Panc1 (cell line): ENCODE measurements at regions not wholly inside any gene's neighbourhood (a gene's known extent, or its start where the extent isn't known, plus 50 kb on each side); places are given as distances from the start of the nearest gene placed in this dataset.

Source experiments
- SIN3A ChIP-seq: IDR thresholded peaks from 2 replicates; pipeline ENCODE4 v1.6.1; 2012; ENCODE audit warnings: low read depth, mild to moderate bottlenecking, low read length, moderate library complexity, borderline replicate concordance; ENCODE audit not compliant: insufficient read depth
- TF ChIP-seq, protein P1 (sequence below): fragments of 450-650 bp; IDR thresholded peaks from 2 replicates; pipeline ENCODE4 v1.5.1; 2017; ENCODE audit warnings: mild to moderate bottlenecking
- TF ChIP-seq, protein P2 (sequence below), 2 experiments: IDR thresholded peaks; 2 replicates each; pipeline ENCODE4 v1.6.1; 2011 to 2012; ENCODE audit warnings: low read depth in 2 of 2, control low read depth in 1 of 2, low read length in 1 of 2, mild to moderate bottlenecking in 1 of 2, moderate library complexity in 1 of 2; ENCODE audit not compliant: insufficient read depth in 1 of 2

DNA sequence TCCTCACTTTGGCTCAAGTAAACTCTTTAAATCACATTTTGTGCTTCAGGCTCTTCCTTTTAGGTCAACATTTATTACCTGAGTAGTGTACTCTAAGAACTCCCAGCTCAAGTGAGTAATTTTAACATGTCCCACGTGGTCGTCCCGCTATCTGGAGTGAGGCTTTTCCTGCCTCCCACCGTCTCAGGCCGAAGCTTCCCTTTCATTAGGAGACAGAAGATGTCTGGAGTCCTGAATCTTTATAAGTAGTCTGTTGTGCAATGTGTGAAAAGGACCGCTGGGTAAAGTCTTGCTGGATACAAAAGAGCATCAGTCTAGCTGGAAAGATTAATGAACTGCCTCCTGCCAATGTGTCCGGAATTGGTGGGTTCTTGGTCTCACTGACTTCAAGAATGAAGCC is 117.7 kb upstream of the NEIL3 start:
- TF ChIP-seq, protein P1, sequence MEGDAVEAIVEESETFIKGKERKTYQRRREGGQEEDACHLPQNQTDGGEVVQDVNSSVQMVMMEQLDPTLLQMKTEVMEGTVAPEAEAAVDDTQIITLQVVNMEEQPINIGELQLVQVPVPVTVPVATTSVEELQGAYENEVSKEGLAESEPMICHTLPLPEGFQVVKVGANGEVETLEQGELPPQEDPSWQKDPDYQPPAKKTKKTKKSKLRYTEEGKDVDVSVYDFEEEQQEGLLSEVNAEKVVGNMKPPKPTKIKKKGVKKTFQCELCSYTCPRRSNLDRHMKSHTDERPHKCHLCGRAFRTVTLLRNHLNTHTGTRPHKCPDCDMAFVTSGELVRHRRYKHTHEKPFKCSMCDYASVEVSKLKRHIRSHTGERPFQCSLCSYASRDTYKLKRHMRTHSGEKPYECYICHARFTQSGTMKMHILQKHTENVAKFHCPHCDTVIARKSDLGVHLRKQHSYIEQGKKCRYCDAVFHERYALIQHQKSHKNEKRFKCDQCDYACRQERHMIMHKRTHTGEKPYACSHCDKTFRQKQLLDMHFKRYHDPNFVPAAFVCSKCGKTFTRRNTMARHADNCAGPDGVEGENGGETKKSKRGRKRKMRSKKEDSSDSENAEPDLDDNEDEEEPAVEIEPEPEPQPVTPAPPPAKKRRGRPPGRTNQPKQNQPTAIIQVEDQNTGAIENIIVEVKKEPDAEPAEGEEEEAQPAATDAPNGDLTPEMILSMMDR: no peak
- TF ChIP-seq SIN3A: no peak
- TF ChIP-seq, protein P2, sequence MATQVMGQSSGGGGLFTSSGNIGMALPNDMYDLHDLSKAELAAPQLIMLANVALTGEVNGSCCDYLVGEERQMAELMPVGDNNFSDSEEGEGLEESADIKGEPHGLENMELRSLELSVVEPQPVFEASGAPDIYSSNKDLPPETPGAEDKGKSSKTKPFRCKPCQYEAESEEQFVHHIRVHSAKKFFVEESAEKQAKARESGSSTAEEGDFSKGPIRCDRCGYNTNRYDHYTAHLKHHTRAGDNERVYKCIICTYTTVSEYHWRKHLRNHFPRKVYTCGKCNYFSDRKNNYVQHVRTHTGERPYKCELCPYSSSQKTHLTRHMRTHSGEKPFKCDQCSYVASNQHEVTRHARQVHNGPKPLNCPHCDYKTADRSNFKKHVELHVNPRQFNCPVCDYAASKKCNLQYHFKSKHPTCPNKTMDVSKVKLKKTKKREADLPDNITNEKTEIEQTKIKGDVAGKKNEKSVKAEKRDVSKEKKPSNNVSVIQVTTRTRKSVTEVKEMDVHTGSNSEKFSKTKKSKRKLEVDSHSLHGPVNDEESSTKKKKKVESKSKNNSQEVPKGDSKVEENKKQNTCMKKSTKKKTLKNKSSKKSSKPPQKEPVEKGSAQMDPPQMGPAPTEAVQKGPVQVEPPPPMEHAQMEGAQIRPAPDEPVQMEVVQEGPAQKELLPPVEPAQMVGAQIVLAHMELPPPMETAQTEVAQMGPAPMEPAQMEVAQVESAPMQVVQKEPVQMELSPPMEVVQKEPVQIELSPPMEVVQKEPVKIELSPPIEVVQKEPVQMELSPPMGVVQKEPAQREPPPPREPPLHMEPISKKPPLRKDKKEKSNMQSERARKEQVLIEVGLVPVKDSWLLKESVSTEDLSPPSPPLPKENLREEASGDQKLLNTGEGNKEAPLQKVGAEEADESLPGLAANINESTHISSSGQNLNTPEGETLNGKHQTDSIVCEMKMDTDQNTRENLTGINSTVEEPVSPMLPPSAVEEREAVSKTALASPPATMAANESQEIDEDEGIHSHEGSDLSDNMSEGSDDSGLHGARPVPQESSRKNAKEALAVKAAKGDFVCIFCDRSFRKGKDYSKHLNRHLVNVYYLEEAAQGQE (IDR thresholded peaks at IDR 0.05; ENCODE audit: insufficient read depth in 1 of 2, low read depth in 2 of 2, low read length in 1 of 2): no peak
